IMR-90 (cell line): ENCODE measurements at regions not wholly inside any gene's neighbourhood (a gene's known extent, or its start where the extent isn't known, plus 50 kb on each side); places are given as distances from the start of the nearest gene placed in this dataset.

Experiments used
- ATAC-seq: fragments of 200-7000 bp; cut with Tn5 transposase; 2 replicates; pipeline ENCODE4 v1.9.1; 2020; ENCODE audit warnings: low read depth, mild to moderate bottlenecking, moderate library complexity
- BruUV-seq: library from RNA; stranded (reverse); fragments of 400-500 nt; replicated peaks from 2 replicates; lab custom pipeline; 2021; lab: Mats Ljungman, UMichigan
- CTCF ChIA-PET: fragments of 300-600 bp; formaldehyde crosslinking; extraction: SDS; loops from one replicate; lab custom pipeline; 2021; ENCODE audit warnings: antibody characterized with exemption; lab: Yijun Ruan, JAX
- POLR2A ChIA-PET: fragments of 300-600 bp; sonication (Branson Sonifier 250); formaldehyde crosslinking; loops from one replicate; lab custom pipeline; 2022; ENCODE audit warnings: antibody characterized with exemption; ENCODE audit not compliant: unreplicated experiment; lab: Charles Lee
- DNase-seq: peaks from one replicate; pipeline ENCODE4 v3.0.0; 2013
- H2AFZ ChIP-seq: replicated peaks from 2 replicates; pipeline ENCODE3; 2013; ENCODE audit warnings: low read length, mild to moderate bottlenecking; ENCODE audit not compliant: poor library complexity
- H2AK5ac ChIP-seq: 2 replicates; pipeline ENCODE4 v1.6.1; 2013; ENCODE audit warnings: low read depth, low read length, inconsistent platforms
- H2AK9ac ChIP-seq: replicated peaks from 2 replicates; pipeline ENCODE3; 2013; ENCODE audit warnings: mild to moderate bottlenecking, low read depth, low read length, moderate library complexity; ENCODE audit not compliant: poor library complexity
- H2BK120ac ChIP-seq: 2 replicates; pipeline ENCODE4 v1.6.1; 2013; ENCODE audit warnings: low read depth, low read length, inconsistent platforms
- H2BK15ac ChIP-seq: 3 replicates; pipeline ENCODE4 v1.6.1; 2013; ENCODE audit warnings: low read depth, low read length, inconsistent platforms
- H2BK20ac ChIP-seq: 2 replicates; pipeline ENCODE4 v1.6.1; 2013; ENCODE audit warnings: low read depth, mild to moderate bottlenecking, inconsistent platforms, low read length, moderate library complexity
- H2BK5ac ChIP-seq: 2 replicates; pipeline ENCODE4 v1.6.1; 2013; ENCODE audit warnings: mild to moderate bottlenecking, low read depth, low read length, inconsistent platforms; ENCODE audit not compliant: poor library complexity, severe bottlenecking
- H3K14ac ChIP-seq: replicated peaks from 2 replicates; pipeline ENCODE4 v1.6.1; 2013; ENCODE audit warnings: low read depth, low read length, inconsistent platforms
- H3K18ac ChIP-seq: 2 replicates; pipeline ENCODE4 v1.6.1; 2013; ENCODE audit warnings: low read depth, low read length, control low read depth
- H3K23ac ChIP-seq: 2 replicates; pipeline ENCODE4 v1.6.1; 2013; ENCODE audit warnings: low read depth, low read length, inconsistent platforms
- H3K27ac ChIP-seq: 2 replicates; pipeline ENCODE4 v1.5.1; 2013; ENCODE audit warnings: mild to moderate bottlenecking, control low read depth, low read length; ENCODE audit not compliant: insufficient read depth
- H3K27me3 ChIP-seq: 2 replicates; pipeline ENCODE4 v1.6.1; 2013; ENCODE audit warnings: low read length; ENCODE audit not compliant: control insufficient read depth, insufficient read depth
- H3K36me3 ChIP-seq: 2 replicates; pipeline ENCODE4 v1.6.1; 2013; ENCODE audit warnings: low read length, mixed read lengths; ENCODE audit not compliant: control insufficient read depth, insufficient read depth
- H3K4ac ChIP-seq: 2 replicates; pipeline ENCODE4 v1.6.1; 2013; ENCODE audit warnings: low read depth, low read length, inconsistent platforms
- H3K4me1 ChIP-seq: 2 replicates; pipeline ENCODE4 v1.6.1; 2013; ENCODE audit warnings: low read length, mixed read lengths; ENCODE audit not compliant: control insufficient read depth, insufficient read depth
- H3K4me2 ChIP-seq: 2 replicates; pipeline ENCODE4 v1.6.1; 2013; ENCODE audit warnings: low read depth, mild to moderate bottlenecking, control low read depth, low read length, moderate library complexity
- H3K4me3 ChIP-seq: 2 replicates; pipeline ENCODE4 v1.5.1; 2013; ENCODE audit warnings: low read depth, mild to moderate bottlenecking, control low read depth, low read length, moderate library complexity; ENCODE audit not compliant: insufficient read depth
- H3K56ac ChIP-seq: 2 replicates; pipeline ENCODE4 v1.6.1; 2013; ENCODE audit warnings: low read length, inconsistent platforms; ENCODE audit not compliant: insufficient read depth; ENCODE audit errors: extremely low read depth
- H3K79me1 ChIP-seq, 2 experiments: 2 replicates each; pipeline ENCODE4 v1.6.1; 2013; ENCODE audit warnings: low read length in 2 of 2, inconsistent platforms in 1 of 2, low read depth in 1 of 2
- H3K9ac ChIP-seq: 2 replicates; pipeline ENCODE4 v1.6.1; 2013; ENCODE audit warnings: low read depth, low read length, control low read depth
- H3K9me1 ChIP-seq: 2 replicates; pipeline ENCODE4 v1.6.1; 2013; ENCODE audit warnings: low read length, inconsistent platforms; ENCODE audit not compliant: insufficient read depth
- H3K9me3 ChIP-seq: 2 replicates; pipeline ENCODE4 v1.6.1; 2013; ENCODE audit warnings: low read length; ENCODE audit not compliant: control insufficient read depth, insufficient read depth
- H4K20me1 ChIP-seq: 2 replicates; pipeline ENCODE4 v1.6.1; 2013; ENCODE audit warnings: low read length, inconsistent platforms; ENCODE audit not compliant: insufficient read depth
- H4K5ac ChIP-seq: 2 replicates; pipeline ENCODE4 v1.6.1; 2013; ENCODE audit warnings: mild to moderate bottlenecking, low read depth, low read length, control low read depth
- H4K8ac ChIP-seq, 2 experiments: 2 replicates each; pipeline ENCODE4 v1.6.1; 2013; ENCODE audit warnings: low read depth in 2 of 2, low read length in 2 of 2, control low read depth in 1 of 2, inconsistent platforms in 1 of 2
- H4K91ac ChIP-seq: 2 replicates; pipeline ENCODE4 v1.6.1; 2013; ENCODE audit warnings: low read depth, low read length, inconsistent platforms; ENCODE audit not compliant: insufficient read depth
- BHLHE40 ChIP-seq: fragments of 150-350 bp; IDR thresholded peaks from 2 replicates; pipeline ENCODE4 v1.6.1; 2016; ENCODE audit warnings: mild to moderate bottlenecking, low read depth, low read length
- CEBPB ChIP-seq: IDR thresholded peaks from 2 replicates; pipeline ENCODE4 v1.6.1; 2012; ENCODE audit warnings: low read depth, low read length, improper control_type of control experiment
- CHD1 ChIP-seq: IDR thresholded peaks from 2 replicates; pipeline ENCODE4 v1.6.1; 2012; ENCODE audit warnings: low read depth, low read length, improper control_type of control experiment
- MAFK ChIP-seq: IDR thresholded peaks from 2 replicates; pipeline ENCODE4 v1.6.1; 2012; ENCODE audit warnings: low read depth, low read length, improper control_type of control experiment
- MAZ ChIP-seq: IDR thresholded peaks from 2 replicates; pipeline ENCODE4 v1.6.1; 2012; ENCODE audit warnings: low read depth, mild to moderate bottlenecking, low read length, improper control_type of control experiment, moderate library complexity, borderline replicate concordance
- MXI1 ChIP-seq: IDR thresholded peaks from 2 replicates; pipeline ENCODE4 v1.6.1; 2012; ENCODE audit warnings: low read depth, mild to moderate bottlenecking, low read length, moderate library complexity, borderline replicate concordance
- NFE2L2 ChIP-seq: fragments of 150-350 bp; IDR thresholded peaks from 2 replicates; pipeline ENCODE4 v1.6.1; 2016; ENCODE audit warnings: low read depth, mild to moderate bottlenecking, low read length
- POLR2A ChIP-seq: IDR thresholded peaks from 2 replicates; pipeline ENCODE4 v1.6.1; 2012; ENCODE audit warnings: mild to moderate bottlenecking, low read depth, low read length
- RAD21 ChIP-seq: IDR thresholded peaks from 2 replicates; pipeline ENCODE4 v1.6.1; 2012; ENCODE audit warnings: low read length, improper control_type of control experiment
- RCOR1 ChIP-seq: IDR thresholded peaks from 2 replicates; pipeline ENCODE4 v1.6.1; 2012; ENCODE audit warnings: mild to moderate bottlenecking, low read length, improper control_type of control experiment; ENCODE audit not compliant: insufficient replicate concordance
- RFX5 ChIP-seq: IDR thresholded peaks from 2 replicates; pipeline ENCODE4 v1.8.0; 2012; ENCODE audit warnings: low read depth, mild to moderate bottlenecking, low read length, moderate library complexity
- SMC3 ChIP-seq: fragments of 150-350 bp; IDR thresholded peaks from 2 replicates; pipeline ENCODE4 v1.6.1; 2016; ENCODE audit warnings: low read depth, mild to moderate bottlenecking, antibody characterized with exemption, low read length, moderate library complexity
- WGBS, 2 experiments: methylation state at CpG; one replicate each; pipeline versions ENCODE4 v1.1.5 to v1.1.7; 2013; ENCODE audit warnings: missing lambda C conversion rate in 2 of 2; ENCODE audit not compliant: insufficient read length in 1 of 2; ENCODE audit errors: extremely low coverage in 2 of 2; 5-methylcytosine and 5-hydroxymethylcytosine counted together
- dilution Hi-C: fragments of 300-500 bp; cut with HindIII; formaldehyde crosslinking; loops from one replicate; pipeline ENCODE4 v1.14.3; 2018; ENCODE audit warnings: low sequenced_read_pairs; ENCODE audit not compliant: unreplicated experiment
- in situ Hi-C: fragments of 300-500 bp; cut with MboI; formaldehyde crosslinking; loops from 3 replicates; pipeline ENCODE4 v1.14.3; 2019; ENCODE audit warnings: low sequenced_read_pairs, inconsistent platforms, mixed read lengths
- intact Hi-C: fragments of 100-400 bp; cut with micrococcal nuclease; formaldehyde crosslinking; loops from 2 replicates; pipeline ENCODE4 v1.10.0; 2022
- TF ChIP-seq, protein P1 (sequence below): conservative IDR thresholded peaks from 2 replicates; pipeline ENCODE4 v1.5.1; 2012; ENCODE audit warnings: mild to moderate bottlenecking, low read depth, low read length, improper control_type of control experiment
- TF ChIP-seq, protein P2 (sequence below): fragments of 150-350 bp; IDR thresholded peaks from 2 replicates; pipeline ENCODE4 v1.6.1; 2016; ENCODE audit warnings: low read depth, mild to moderate bottlenecking, low read length, moderate library complexity, borderline replicate concordance

DNA sequence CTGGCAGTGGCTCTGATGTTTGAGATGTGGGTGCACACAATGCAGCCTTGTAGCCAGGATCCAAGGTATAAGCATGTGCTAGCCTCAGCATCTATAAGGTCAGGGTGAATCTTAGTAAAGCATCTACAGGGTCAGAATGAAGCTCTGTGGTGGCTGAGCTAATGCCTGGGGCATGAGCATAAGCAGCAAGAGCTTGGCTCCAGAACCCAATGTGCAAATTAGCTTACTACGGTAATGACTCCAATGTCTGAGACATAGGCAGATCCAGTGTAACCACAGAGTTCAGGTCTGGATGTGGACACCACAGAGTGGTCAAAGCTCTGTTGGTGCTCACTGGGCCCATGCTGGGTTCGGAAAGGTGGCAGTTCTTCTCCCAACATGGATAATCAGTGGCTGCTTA is 304.5 kb upstream of the NECTIN3 start:
- Histone ChIP-seq H2BK5ac (no peak overlapping the region), H4K5ac (no peak overlapping the region), H3K79me1 (no peaks in the 10 kb centered on the region), H2AK9ac (no peak overlapping the region), H3K4ac (no peak overlapping the region), H2AFZ (peak overlapping the region; percentile 18), H4K91ac (peak overlapping the region; percentile 56), H3K27me3 (no peaks in the 10 kb centered on the region), H3K4me3 (no peak overlapping the region), H3K4me2 (no peak overlapping the region), H2AK5ac (no peak overlapping the region), H3K23ac (peak overlapping the region; percentile 33; the same call in 1 of the 2 replicates), H3K36me3 (no peaks in the 10 kb centered on the region), H2BK15ac (no peak overlapping the region; the same call in 2 of the 3 replicates), H2BK120ac (peak overlapping the region; percentile 62; the same call in 1 of the 2 replicates), H3K9ac (no peak overlapping the region), H4K20me1 (no peaks in the 10 kb centered on the region), H2BK20ac (peak overlapping the region; percentile 74; the same call in 1 of the 2 replicates), H3K14ac (peak overlapping the region; percentile 38; the same call in 1 of the 2 replicates), H3K9me1 (peaks cover 3% of the 10 kb centered on the region; the same call in 1 of the 2 replicates), H3K27ac (no peak overlapping the region), H3K56ac (no peak overlapping the region), H4K8ac (no peak overlapping the region), H3K18ac (no peak overlapping the region), H3K4me1 (no peaks in the 10 kb centered on the region), H3K9me3 (no peaks in the 10 kb centered on the region)
- in situ Hi-C loops = no loop called here
- ATAC-seq (no peak), DNase-seq (peak; percentile 20)
- CTCF ChIA-PET = no interaction called here
- POLR2A ChIA-PET = interaction anchor here (0.6 kb wide), 1 partner anchor 360 kb away, joined by 3 read pairs; no protein-coding TSS in a partner anchor
- dilution Hi-C loops = no loop called here
- no CpG with 5 or more reads among the region's 2 CpGs for WGBS, 2 experiments
- intact Hi-C loops = no loop called here
- TF ChIP-seq BHLHE40 = no peak
- TF ChIP-seq CEBPB = no peak
- TF ChIP-seq, protein P1, sequence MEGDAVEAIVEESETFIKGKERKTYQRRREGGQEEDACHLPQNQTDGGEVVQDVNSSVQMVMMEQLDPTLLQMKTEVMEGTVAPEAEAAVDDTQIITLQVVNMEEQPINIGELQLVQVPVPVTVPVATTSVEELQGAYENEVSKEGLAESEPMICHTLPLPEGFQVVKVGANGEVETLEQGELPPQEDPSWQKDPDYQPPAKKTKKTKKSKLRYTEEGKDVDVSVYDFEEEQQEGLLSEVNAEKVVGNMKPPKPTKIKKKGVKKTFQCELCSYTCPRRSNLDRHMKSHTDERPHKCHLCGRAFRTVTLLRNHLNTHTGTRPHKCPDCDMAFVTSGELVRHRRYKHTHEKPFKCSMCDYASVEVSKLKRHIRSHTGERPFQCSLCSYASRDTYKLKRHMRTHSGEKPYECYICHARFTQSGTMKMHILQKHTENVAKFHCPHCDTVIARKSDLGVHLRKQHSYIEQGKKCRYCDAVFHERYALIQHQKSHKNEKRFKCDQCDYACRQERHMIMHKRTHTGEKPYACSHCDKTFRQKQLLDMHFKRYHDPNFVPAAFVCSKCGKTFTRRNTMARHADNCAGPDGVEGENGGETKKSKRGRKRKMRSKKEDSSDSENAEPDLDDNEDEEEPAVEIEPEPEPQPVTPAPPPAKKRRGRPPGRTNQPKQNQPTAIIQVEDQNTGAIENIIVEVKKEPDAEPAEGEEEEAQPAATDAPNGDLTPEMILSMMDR = no peak
- TF ChIP-seq, protein P2, sequence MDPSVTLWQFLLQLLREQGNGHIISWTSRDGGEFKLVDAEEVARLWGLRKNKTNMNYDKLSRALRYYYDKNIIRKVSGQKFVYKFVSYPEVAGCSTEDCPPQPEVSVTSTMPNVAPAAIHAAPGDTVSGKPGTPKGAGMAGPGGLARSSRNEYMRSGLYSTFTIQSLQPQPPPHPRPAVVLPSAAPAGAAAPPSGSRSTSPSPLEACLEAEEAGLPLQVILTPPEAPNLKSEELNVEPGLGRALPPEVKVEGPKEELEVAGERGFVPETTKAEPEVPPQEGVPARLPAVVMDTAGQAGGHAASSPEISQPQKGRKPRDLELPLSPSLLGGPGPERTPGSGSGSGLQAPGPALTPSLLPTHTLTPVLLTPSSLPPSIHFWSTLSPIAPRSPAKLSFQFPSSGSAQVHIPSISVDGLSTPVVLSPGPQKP = no peak
- no peak for TF ChIP-seq CHD1
- TF ChIP-seq MAZ = no peak
- TF ChIP-seq SMC3 = no peak
- TF ChIP-seq RFX5 = no peak
- no peak for TF ChIP-seq RAD21
- no peak for TF ChIP-seq MXI1
- no peak for TF ChIP-seq NFE2L2
- no peak for TF ChIP-seq POLR2A
- no peak for TF ChIP-seq MAFK
- no peak for TF ChIP-seq RCOR1
- no TSS peak for BruUV-seq
